ENCODE measurements at regions not wholly inside any gene's neighbourhood (a gene's known extent, or its start where the extent isn't known, plus 50 kb on each side); places are given as distances from the start of the nearest gene placed in this dataset.

- Histone ChIP-seq H3K4me1 (ENCODE audit: control insufficient read depth, insufficient read depth, low read length, unreplicated experiment) (peaks cover 40% of the 10 kb centered on the region), H3K27ac (ENCODE audit: low read depth, low read length) (peak overlapping the region; percentile 54), H3K79me2 (ENCODE audit: control insufficient read depth, insufficient read depth, low read length, unreplicated experiment) (no peaks in the 10 kb centered on the region), H3K27me3 (ENCODE audit: insufficient read depth, low read length) (no peaks in the 10 kb centered on the region), H3K4me3 (ENCODE audit: low read depth, low read length) (no peak overlapping the region), H2AFZ (ENCODE audit: low read length, unreplicated experiment) (no peak overlapping the region), H3K36me3 (ENCODE audit: insufficient read depth, low read length) (no peaks in the 10 kb centered on the region)
Measured at GRCh38 chr5:56346741-56347535, 113.8 kb upstream of the ANKRD55 start.

GRCh38 chr5:56346044-56346710, 113.0 kb upstream of the ANKRD55 start:
- Histone ChIP-seq H3K27me3 (ENCODE audit: insufficient read depth, low read length) (no peaks in the 10 kb centered on the region), H3K27ac (ENCODE audit: low read depth, low read length) (peak overlapping the region; percentile 54), H2AFZ (ENCODE audit: low read length, unreplicated experiment) (no peak overlapping the region), H3K4me1 (ENCODE audit: control insufficient read depth, insufficient read depth, low read length, unreplicated experiment) (peaks cover 38% of the 10 kb centered on the region), H3K4me3 (ENCODE audit: low read depth, low read length) (no peak overlapping the region), H3K36me3 (ENCODE audit: insufficient read depth, low read length) (no peaks in the 10 kb centered on the region), H3K79me2 (ENCODE audit: control insufficient read depth, insufficient read depth, low read length, unreplicated experiment) (no peaks in the 10 kb centered on the region)

GRCh38 chr5:56345352-56345751, 112.2 kb upstream of the ANKRD55 start:
- H3K79me2 ChIP-seq (ENCODE audit: control insufficient read depth, insufficient read depth, low read length, unreplicated experiment) = no peaks in the 10 kb centered on the region
- H3K27me3 ChIP-seq (ENCODE audit: insufficient read depth, low read length) = no peaks in the 10 kb centered on the region
- H3K27ac ChIP-seq (ENCODE audit: low read depth, low read length) = no peak overlapping the region
- no peak overlapping the region for H2AFZ ChIP-seq (ENCODE audit: low read length, unreplicated experiment)
- no peak overlapping the region for H3K4me3 ChIP-seq (ENCODE audit: low read depth, low read length)
- H3K4me1 ChIP-seq (ENCODE audit: control insufficient read depth, insufficient read depth, low read length, unreplicated experiment) = peaks cover 32% of the 10 kb centered on the region
- H3K36me3 ChIP-seq (ENCODE audit: insufficient read depth, low read length) = no peaks in the 10 kb centered on the region

- Histone ChIP-seq H3K27ac (ENCODE audit: low read depth, low read length) (no peak overlapping the region), H3K27me3 (ENCODE audit: insufficient read depth, low read length) (no peaks in the 10 kb centered on the region), H3K4me3 (ENCODE audit: low read depth, low read length) (no peak overlapping the region), H2AFZ (ENCODE audit: low read length, unreplicated experiment) (no peak overlapping the region), H3K4me1 (ENCODE audit: control insufficient read depth, insufficient read depth, low read length, unreplicated experiment) (peaks cover 25% of the 10 kb centered on the region), H3K36me3 (ENCODE audit: insufficient read depth, low read length) (no peaks in the 10 kb centered on the region), H3K79me2 (ENCODE audit: control insufficient read depth, insufficient read depth, low read length, unreplicated experiment) (no peaks in the 10 kb centered on the region)
Measured at GRCh38 chr5:56344594-56344993, 111.5 kb upstream of the ANKRD55 start.

GRCh38 chr5:56343988-56344387, 110.9 kb upstream of the ANKRD55 start:
- H3K4me1 ChIP-seq (ENCODE audit: control insufficient read depth, insufficient read depth, low read length, unreplicated experiment) = peaks cover 19% of the 10 kb centered on the region
- H3K4me3 ChIP-seq (ENCODE audit: low read depth, low read length) = no peak overlapping the region
- H3K79me2 ChIP-seq (ENCODE audit: control insufficient read depth, insufficient read depth, low read length, unreplicated experiment) = no peaks in the 10 kb centered on the region
- H3K27me3 ChIP-seq (ENCODE audit: insufficient read depth, low read length) = no peaks in the 10 kb centered on the region
- no peak overlapping the region for H2AFZ ChIP-seq (ENCODE audit: low read length, unreplicated experiment)
- H3K36me3 ChIP-seq (ENCODE audit: insufficient read depth, low read length) = no peaks in the 10 kb centered on the region
- H3K27ac ChIP-seq (ENCODE audit: low read depth, low read length) = no peak overlapping the region

- no peaks in the 10 kb centered on the region for H3K27me3 ChIP-seq (ENCODE audit: insufficient read depth, low read length)
- no peak overlapping the region for H3K4me3 ChIP-seq (ENCODE audit: low read depth, low read length)
- no peaks in the 10 kb centered on the region for H3K79me2 ChIP-seq (ENCODE audit: control insufficient read depth, insufficient read depth, low read length, unreplicated experiment)
- no peak overlapping the region for H3K27ac ChIP-seq (ENCODE audit: low read depth, low read length)
- H2AFZ ChIP-seq (ENCODE audit: low read length, unreplicated experiment) = no peak overlapping the region
- no peaks in the 10 kb centered on the region for H3K36me3 ChIP-seq (ENCODE audit: insufficient read depth, low read length)
- H3K4me1 ChIP-seq (ENCODE audit: control insufficient read depth, insufficient read depth, low read length, unreplicated experiment) = peaks cover 16% of the 10 kb centered on the region
Measured at GRCh38 chr5:56342616-56343015, 109.5 kb upstream of the ANKRD55 start.

GRCh38 chr5:56340196-56340980, 107.3 kb upstream of the ANKRD55 start:
- no peak overlapping the region for H2AFZ ChIP-seq (ENCODE audit: low read length, unreplicated experiment)
- H3K79me2 ChIP-seq (ENCODE audit: control insufficient read depth, insufficient read depth, low read length, unreplicated experiment) = no peaks in the 10 kb centered on the region
- no peak overlapping the region for H3K4me3 ChIP-seq (ENCODE audit: low read depth, low read length)
- H3K27ac ChIP-seq (ENCODE audit: low read depth, low read length) = no peak overlapping the region
- H3K27me3 ChIP-seq (ENCODE audit: insufficient read depth, low read length) = no peaks in the 10 kb centered on the region
- H3K36me3 ChIP-seq (ENCODE audit: insufficient read depth, low read length) = no peaks in the 10 kb centered on the region
- H3K4me1 ChIP-seq (ENCODE audit: control insufficient read depth, insufficient read depth, low read length, unreplicated experiment) = no peaks in the 10 kb centered on the region

GRCh38 chr5:56339732-56340131, 106.6 kb upstream of the ANKRD55 start:
- no peaks in the 10 kb centered on the region for H3K27me3 ChIP-seq (ENCODE audit: insufficient read depth, low read length)
- H3K79me2 ChIP-seq (ENCODE audit: control insufficient read depth, insufficient read depth, low read length, unreplicated experiment) = no peaks in the 10 kb centered on the region
- no peak overlapping the region for H2AFZ ChIP-seq (ENCODE audit: low read length, unreplicated experiment)
- no peak overlapping the region for H3K4me3 ChIP-seq (ENCODE audit: low read depth, low read length)
- no peaks in the 10 kb centered on the region for H3K36me3 ChIP-seq (ENCODE audit: insufficient read depth, low read length)
- H3K27ac ChIP-seq (ENCODE audit: low read depth, low read length) = no peak overlapping the region
- no peaks in the 10 kb centered on the region for H3K4me1 ChIP-seq (ENCODE audit: control insufficient read depth, insufficient read depth, low read length, unreplicated experiment)

- H3K4me1 ChIP-seq (ENCODE audit: control insufficient read depth, insufficient read depth, low read length, unreplicated experiment) = no peaks in the 10 kb centered on the region
- H3K79me2 ChIP-seq (ENCODE audit: control insufficient read depth, insufficient read depth, low read length, unreplicated experiment) = no peaks in the 10 kb centered on the region
- H3K27ac ChIP-seq (ENCODE audit: low read depth, low read length) = no peak overlapping the region
- H3K4me3 ChIP-seq (ENCODE audit: low read depth, low read length) = no peak overlapping the region
- no peaks in the 10 kb centered on the region for H3K36me3 ChIP-seq (ENCODE audit: insufficient read depth, low read length)
- no peaks in the 10 kb centered on the region for H3K27me3 ChIP-seq (ENCODE audit: insufficient read depth, low read length)
- H2AFZ ChIP-seq (ENCODE audit: low read length, unreplicated experiment) = no peak overlapping the region
Measured at GRCh38 chr5:56337715-56338319, 104.7 kb upstream of the ANKRD55 start.

GRCh38 chr5:56335212-56335611, 102.1 kb upstream of the ANKRD55 start:
- no peak overlapping the region for H3K4me3 ChIP-seq (ENCODE audit: low read depth, low read length)
- no peaks in the 10 kb centered on the region for H3K79me2 ChIP-seq (ENCODE audit: control insufficient read depth, insufficient read depth, low read length, unreplicated experiment)
- no peaks in the 10 kb centered on the region for H3K4me1 ChIP-seq (ENCODE audit: control insufficient read depth, insufficient read depth, low read length, unreplicated experiment)
- no peak overlapping the region for H2AFZ ChIP-seq (ENCODE audit: low read length, unreplicated experiment)
- no peak overlapping the region for H3K27ac ChIP-seq (ENCODE audit: low read depth, low read length)
- no peaks in the 10 kb centered on the region for H3K27me3 ChIP-seq (ENCODE audit: insufficient read depth, low read length)
- no peaks in the 10 kb centered on the region for H3K36me3 ChIP-seq (ENCODE audit: insufficient read depth, low read length)
